CD4-positive, alpha-beta T cell treated with Interleukin-10 for 1 hour (primary cell): ENCODE measurements at regions not wholly inside any gene's neighbourhood (a gene's known extent, or its start where the extent isn't known, plus 50 kb on each side); places are given as distances from the start of the nearest gene placed in this dataset.
"Not testable (repeated sequence)": the region's sequence is repeated elsewhere in the genome, so short reads cannot be mapped to it uniquely, and the experiment has no call there.

Experiments used
- DNase-seq: peaks from one replicate; pipeline ENCODE4 v3.0.0-alpha.2; 2020

- no peak for DNase-seq
These were observed 290.9 kb downstream of the CD83 start for GRCh38 chr6:14408446-14408845.

- no peak for DNase-seq
These were observed 294.5 kb downstream of the CD83 start for GRCh38 chr6:14412026-14412425.

GRCh38 chr6:14415452-14415851 lies 297.9 kb downstream of the CD83 start:
- DNase-seq, result no peak

GRCh38 chr6:14417377-14417776 lies 299.8 kb downstream of the CD83 start:
- no peak for DNase-seq

GRCh38 chr6:14419224-14419623 lies 301.7 kb downstream of the CD83 start:
- not testable (repeated sequence) for DNase-seq

DNA sequence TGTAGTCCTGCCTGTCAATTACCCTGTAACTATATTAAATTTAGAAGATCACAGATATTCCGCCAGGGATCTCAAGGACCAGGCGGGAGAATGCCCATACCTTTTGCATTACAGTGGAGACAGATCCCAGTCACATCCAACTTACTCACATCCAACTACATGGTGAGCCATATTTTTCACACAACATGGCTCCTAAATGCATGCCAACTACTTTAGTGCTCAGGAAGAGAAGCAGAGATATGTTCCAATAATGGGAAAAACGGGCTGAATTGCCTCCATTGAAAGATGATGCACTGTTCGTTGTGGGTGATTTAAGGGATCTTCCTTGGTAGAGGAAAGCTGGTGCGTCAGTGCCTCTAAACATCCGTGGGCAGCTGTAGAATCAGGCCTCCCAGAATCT lies 304.5 kb downstream of the CD83 start:
- DNase-seq, result no peak

DNA sequence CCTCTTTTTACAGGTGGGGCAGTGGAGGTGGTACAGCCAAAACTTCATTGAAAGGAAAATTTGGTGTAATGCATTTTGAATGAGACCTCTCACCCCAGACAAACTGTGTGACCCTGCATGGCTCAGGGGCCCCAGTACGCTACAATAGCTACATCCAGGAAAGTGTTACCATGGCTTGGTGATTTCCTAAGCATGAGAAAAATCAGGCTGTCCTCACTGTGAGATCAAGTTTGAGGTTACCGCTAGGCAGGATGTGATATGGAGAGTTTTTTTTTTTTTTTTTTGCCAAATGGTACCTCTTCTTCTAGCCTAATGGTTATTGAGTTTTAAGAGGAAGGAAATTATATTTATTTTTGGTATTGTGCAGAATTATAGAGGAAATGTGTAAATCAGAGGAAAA lies 305.3 kb downstream of the CD83 start:
- DNase-seq, result no peak

GRCh38 chr6:14423330-14423729 lies 305.8 kb downstream of the CD83 start:
- DNase-seq, result no peak

- no peak for DNase-seq
These were observed 306.4 kb downstream of the CD83 start for GRCh38 chr6:14423955-14424354.

GRCh38 chr6:14425805-14426204 lies 308.2 kb downstream of the CD83 start:
- no peak for DNase-seq

GRCh38 chr6:14426281-14426680 lies 308.7 kb downstream of the CD83 start:
- no peak for DNase-seq

- DNase-seq, result no peak
These were observed 310.7 kb downstream of the CD83 start for GRCh38 chr6:14428269-14428668.

- DNase-seq, result no peak
These were observed 311.8 kb downstream of the CD83 start for GRCh38 chr6:14429396-14429795.

DNA sequence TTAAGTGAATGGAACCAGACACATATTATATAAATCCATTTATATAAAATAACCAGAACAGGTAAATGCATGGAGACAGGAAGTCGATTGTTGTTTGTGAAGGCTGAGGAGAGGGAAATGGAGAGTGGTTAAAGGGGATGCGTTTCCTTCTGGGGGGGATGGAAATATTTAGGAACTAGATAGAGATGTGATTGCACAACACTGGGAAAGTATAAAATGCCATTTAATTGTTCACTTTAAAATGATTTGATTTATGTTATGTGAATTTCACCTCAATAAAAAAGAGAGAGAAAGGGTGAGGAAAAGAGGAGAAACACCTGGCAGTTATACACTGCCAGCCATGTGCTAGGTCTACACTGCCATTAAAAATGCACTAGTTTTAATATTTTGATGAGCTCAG lies 312.6 kb downstream of the CD83 start:
- DNase-seq, result no peak

DNA sequence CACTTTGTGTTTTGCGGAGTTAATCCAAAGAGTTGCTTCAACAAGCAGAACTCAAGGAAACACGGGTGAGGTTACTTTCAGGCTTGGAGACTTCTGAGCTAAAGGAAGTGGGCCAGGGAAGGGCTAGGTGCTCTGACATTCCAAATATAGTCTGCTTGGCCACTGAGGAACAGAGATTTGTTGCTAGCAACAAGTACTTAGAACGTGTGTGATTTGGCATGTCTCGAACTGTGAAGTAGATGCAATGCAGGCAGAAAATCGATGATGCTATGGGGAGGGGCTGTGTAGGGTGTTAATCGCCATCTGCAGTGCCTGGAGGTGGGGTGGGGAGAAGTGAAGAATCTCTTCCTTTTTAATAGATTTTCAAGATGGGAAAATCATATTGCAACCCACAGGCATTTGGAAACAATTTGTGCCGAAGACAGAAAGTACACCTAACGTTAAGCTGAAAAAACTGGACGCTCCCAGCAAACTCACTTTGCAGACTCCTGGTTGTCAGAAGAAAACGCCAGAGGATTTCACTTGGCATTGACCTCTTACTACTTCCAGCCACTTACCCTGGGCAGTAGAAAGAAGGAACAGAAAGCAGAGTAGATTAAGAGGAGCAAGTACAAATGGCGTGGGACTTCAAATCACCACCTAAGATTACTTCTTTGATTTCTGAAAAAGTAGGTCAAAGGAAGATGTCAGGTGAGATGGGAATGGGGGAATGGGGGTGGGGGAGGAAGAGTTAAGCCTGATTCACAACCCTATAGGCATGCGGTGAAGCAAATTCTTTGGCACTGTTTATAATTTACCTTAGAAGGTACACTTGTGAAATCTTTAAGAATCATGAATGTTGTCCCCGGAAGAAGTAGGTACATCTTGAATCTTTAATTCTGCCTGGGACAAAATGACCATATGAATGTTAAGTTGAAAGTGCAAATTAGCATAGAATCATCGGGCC lies 314.1 kb downstream of the CD83 start:
- DNase-seq, result no peak

DNA sequence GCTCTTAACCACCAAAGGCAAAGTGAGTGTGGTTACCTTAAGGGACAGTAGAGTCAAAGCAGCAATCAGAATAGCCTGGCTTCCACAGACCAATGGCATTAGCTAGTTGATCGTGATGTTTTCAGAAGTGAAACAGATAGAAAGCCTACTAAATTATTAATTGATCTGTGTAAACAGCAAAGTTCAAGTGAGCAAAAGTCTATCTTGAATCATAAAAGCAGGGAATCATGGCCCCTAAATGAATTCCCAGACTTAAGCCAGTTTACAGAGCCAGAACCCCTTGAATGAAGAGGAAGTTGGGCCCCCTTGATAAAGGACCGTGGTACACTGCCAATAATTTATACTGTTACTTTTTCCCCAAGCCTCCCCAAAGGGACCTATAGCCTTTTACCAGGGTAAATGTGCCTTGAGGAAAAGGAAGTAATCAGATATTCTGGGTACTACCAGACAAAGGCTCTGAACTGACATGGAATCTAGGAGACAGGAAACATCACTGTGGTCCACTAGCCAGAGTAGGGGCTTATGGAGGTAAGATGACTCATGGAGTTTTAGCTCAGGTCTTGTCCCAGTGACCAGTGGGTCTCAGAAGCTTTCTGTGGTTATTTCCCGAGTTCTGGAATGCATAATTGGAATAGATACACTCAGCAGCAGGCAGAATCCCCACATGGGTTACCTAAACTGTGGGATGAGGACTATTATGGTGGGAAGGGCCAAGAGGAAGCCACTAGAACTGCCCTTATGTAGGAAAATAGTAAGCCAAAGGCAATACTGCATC lies 317.5 kb downstream of the CD83 start:
- no peak for DNase-seq

DNA sequence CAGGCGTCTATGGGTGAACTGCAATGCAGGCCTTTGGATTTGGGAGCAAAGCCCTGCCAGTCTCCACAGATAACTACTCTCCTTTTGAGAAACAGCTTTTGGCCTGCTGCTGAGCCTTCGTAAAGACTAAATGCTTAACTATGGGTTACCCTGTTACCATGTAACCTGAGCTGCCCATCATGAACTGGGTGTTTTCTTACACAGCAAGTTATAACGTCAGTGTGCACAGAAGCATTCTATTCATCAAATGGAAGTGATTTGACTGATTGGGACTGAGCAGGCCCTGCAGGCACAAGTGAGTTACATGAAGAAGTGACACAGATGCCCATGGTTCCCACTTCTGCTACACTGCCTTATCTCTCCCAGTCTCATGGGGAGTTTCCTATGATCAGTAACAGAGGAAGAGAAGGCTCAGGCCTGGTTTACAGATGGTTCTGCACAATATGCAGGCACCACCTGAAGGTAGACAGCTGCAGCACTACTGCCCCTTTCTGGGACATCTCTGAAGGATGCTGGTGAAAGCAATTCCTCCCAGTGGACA lies 319.1 kb downstream of the CD83 start:
- DNase-seq, result no peak

- DNase-seq, result no peak
These were observed 321.8 kb downstream of the CD83 start for GRCh38 chr6:14439419-14439818.

GRCh38 chr6:14440215-14440910 lies 322.8 kb downstream of the CD83 start:
- DNase-seq, result no peak

GRCh38 chr6:14440940-14441781 lies 323.6 kb downstream of the CD83 start:
- DNase-seq, result no peak

- no peak for DNase-seq
These were observed 324.7 kb downstream of the CD83 start for GRCh38 chr6:14442242-14442641.

- DNase-seq, result no peak
These were observed 326.2 kb downstream of the CD83 start for GRCh38 chr6:14443629-14444268.
